PFSK-1 (cell line): ENCODE measurements at regions not wholly inside any gene's neighbourhood (a gene's known extent, or its start where the extent isn't known, plus 50 kb on each side); places are given as distances from the start of the nearest gene placed in this dataset.

Experiments
- FOXP2 ChIP-seq: optimal IDR thresholded peaks from 2 replicates; pipeline ENCODE3; 2011; ENCODE audit warnings: borderline replicate concordance, control low read depth, inconsistent platforms; ENCODE audit not compliant: insufficient read depth; ENCODE audit errors: extremely low read length, extremely low read depth
- POLR2AphosphoS5 ChIP-seq: IDR thresholded peaks from 2 replicates; pipeline ENCODE4 v1.6.1; 2012; ENCODE audit warnings: low read depth, mild to moderate bottlenecking, control low read depth, low read length, moderate library complexity
- SIN3A ChIP-seq: IDR thresholded peaks from 2 replicates; pipeline ENCODE4 v1.6.1; 2012; ENCODE audit warnings: mild to moderate bottlenecking, low read length, moderate library complexity, borderline replicate concordance; ENCODE audit not compliant: insufficient read depth
- TAF1 ChIP-seq: IDR thresholded peaks from 2 replicates; pipeline ENCODE4 v1.6.1; 2012; ENCODE audit warnings: low read length, control low read depth, borderline replicate concordance; ENCODE audit not compliant: insufficient read depth
- TF ChIP-seq, protein P1 (sequence below), 2 experiments: IDR thresholded peaks; 2 replicates each; pipeline versions ENCODE4 v1.6.1 to v1.8.0; 2011 to 2012; ENCODE audit warnings: low read depth in 2 of 2, low read length in 2 of 2, control low read depth in 1 of 2, inconsistent platforms in 1 of 2, mild to moderate bottlenecking in 1 of 2, moderate library complexity in 1 of 2; ENCODE audit not compliant: insufficient read depth in 1 of 2

DNA sequence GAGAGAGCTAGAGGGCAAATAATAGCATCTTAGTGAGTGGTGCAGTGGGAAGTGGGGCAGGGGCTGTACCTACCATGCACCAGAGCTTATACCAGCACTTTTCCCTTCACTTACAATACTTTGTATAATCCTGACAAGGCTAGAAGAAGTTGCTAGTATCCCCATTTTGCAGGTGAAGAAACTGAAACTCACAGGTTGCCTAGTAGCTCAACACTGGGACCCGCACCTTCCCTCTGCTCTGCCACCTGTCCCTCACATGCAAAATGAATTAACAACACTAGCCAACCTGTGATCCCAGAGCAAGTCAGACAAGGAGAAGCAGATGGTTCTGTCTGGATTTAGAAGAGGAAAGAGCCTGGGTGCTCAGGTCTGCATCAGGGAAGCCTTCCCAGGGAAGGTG, 510.4 kb downstream of the BUD13 start:
- TF ChIP-seq POLR2AphosphoS5 (no peak), TAF1 (no peak), SIN3A (no peak), FOXP2 (no peak)
- TF ChIP-seq, protein P1, sequence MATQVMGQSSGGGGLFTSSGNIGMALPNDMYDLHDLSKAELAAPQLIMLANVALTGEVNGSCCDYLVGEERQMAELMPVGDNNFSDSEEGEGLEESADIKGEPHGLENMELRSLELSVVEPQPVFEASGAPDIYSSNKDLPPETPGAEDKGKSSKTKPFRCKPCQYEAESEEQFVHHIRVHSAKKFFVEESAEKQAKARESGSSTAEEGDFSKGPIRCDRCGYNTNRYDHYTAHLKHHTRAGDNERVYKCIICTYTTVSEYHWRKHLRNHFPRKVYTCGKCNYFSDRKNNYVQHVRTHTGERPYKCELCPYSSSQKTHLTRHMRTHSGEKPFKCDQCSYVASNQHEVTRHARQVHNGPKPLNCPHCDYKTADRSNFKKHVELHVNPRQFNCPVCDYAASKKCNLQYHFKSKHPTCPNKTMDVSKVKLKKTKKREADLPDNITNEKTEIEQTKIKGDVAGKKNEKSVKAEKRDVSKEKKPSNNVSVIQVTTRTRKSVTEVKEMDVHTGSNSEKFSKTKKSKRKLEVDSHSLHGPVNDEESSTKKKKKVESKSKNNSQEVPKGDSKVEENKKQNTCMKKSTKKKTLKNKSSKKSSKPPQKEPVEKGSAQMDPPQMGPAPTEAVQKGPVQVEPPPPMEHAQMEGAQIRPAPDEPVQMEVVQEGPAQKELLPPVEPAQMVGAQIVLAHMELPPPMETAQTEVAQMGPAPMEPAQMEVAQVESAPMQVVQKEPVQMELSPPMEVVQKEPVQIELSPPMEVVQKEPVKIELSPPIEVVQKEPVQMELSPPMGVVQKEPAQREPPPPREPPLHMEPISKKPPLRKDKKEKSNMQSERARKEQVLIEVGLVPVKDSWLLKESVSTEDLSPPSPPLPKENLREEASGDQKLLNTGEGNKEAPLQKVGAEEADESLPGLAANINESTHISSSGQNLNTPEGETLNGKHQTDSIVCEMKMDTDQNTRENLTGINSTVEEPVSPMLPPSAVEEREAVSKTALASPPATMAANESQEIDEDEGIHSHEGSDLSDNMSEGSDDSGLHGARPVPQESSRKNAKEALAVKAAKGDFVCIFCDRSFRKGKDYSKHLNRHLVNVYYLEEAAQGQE (IDR thresholded peaks at IDR 0.05; ENCODE audit: insufficient read depth in 1 of 2, low read depth in 2 of 2, low read length in 2 of 2) = no peak

DNA sequence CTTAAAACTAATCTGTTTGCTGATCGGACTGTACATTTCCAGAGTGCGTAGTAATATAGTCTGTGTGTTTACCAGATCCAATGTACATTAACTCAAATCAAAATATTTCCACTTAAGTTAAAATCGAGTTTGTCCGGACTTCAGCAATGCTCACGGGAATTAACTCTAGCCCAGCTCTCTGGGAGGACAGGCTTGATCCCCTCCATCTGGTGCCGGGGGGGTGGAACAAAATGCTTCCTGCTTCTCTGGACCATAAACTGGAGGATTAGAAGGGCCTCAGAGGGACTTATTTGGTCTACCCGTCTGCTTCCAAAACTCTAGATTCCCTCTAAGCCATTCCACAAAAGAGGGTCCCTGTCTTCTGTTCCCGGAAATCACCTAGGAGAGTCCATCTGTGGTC, 511.2 kb downstream of the BUD13 start:
- no peak for TF ChIP-seq POLR2AphosphoS5
- no peak for TF ChIP-seq FOXP2
- TF ChIP-seq SIN3A = no peak
- TF ChIP-seq, protein P1 (IDR thresholded peaks at IDR 0.05; ENCODE audit: insufficient read depth in 1 of 2, low read depth in 2 of 2, low read length in 2 of 2) = no peak
- no peak for TF ChIP-seq TAF1

DNA sequence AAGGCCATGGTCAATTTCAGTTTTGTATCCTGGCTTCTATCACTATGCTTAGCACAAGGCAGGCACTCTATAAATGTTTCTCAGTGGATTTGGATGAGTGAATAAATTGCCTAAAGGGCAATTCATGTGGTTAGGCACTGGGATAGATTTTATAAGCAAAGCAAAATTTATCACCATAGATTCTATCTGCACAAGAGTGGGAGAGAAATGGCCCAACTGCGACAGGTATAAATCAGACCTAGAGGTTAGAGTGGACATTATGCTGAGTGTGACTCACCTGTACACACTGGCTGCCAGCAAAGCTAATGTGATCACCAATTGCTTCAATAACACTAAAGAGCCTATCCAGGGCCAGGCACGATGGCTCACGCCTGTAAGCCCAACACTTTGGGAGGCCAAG, 514.0 kb downstream of the BUD13 start:
- TF ChIP-seq SIN3A = no peak
- TF ChIP-seq TAF1 = no peak
- TF ChIP-seq POLR2AphosphoS5 = no peak
- no peak for TF ChIP-seq FOXP2
- TF ChIP-seq, protein P1 (IDR thresholded peaks at IDR 0.05; ENCODE audit: insufficient read depth in 1 of 2, low read depth in 2 of 2, low read length in 2 of 2) = no peak

DNA sequence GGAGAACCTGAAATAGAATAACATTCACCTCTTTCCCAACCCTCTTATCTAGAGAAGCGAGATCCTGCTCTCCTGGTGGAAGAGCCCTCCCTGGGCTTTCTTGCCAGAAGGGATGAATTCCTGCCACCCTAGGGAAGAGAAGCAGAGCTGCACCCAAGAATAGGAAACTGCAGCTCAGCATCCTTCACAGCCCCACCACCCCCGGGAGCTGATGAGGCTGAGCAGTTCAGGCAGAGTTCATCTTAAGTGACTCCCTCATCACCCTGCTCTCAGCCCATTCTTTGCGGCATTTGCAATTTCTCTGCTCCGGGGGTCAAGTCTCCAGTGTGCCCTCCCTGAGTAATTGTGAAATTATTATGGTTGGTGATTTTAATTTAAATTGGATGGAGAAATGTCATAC, 514.9 kb downstream of the BUD13 start:
- TF ChIP-seq TAF1 (no peak), POLR2AphosphoS5 (no peak), FOXP2 (no peak), SIN3A (no peak)

DNA sequence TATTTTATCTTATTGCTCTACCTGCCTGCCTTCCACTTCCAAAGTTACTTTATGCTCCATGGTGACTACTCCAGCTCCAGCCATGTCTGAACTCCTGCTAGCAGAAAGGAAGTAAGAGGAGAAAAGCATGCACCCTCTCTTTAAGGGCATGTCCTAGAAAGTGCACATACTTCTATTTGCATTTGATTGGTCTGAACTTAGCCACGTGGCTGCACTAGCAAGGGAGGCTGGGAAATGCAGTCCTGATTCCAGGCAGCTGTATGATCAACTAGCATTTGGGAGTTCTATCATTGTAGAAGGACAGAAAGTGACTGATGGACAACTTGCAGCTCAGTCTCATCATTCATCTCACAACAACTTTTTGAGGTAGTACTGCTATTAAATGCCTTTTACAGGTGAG, 515.7 kb downstream of the BUD13 start:
- TF ChIP-seq, protein P1 (IDR thresholded peaks at IDR 0.05; ENCODE audit: insufficient read depth in 1 of 2, low read depth in 2 of 2, low read length in 2 of 2) = no peak
- TF ChIP-seq POLR2AphosphoS5 (no peak), FOXP2 (no peak), TAF1 (no peak), SIN3A (no peak)
